IMR-90 (cell line): ENCODE measurements at regions not wholly inside any gene's neighbourhood (a gene's known extent, or its start where the extent isn't known, plus 50 kb on each side); places are given as distances from the start of the nearest gene placed in this dataset.

ENCODE experiments used
- ATAC-seq: fragments of 200-7000 bp; cut with Tn5 transposase; 2 replicates; pipeline ENCODE4 v1.9.1; 2020; ENCODE audit warnings: low read depth, mild to moderate bottlenecking, moderate library complexity
- BruUV-seq: library from RNA; stranded (reverse); fragments of 400-500 nt; replicated peaks from 2 replicates; lab custom pipeline; 2021; lab: Mats Ljungman, UMichigan
- CTCF ChIA-PET: fragments of 300-600 bp; formaldehyde crosslinking; extraction: SDS; loops from one replicate; lab custom pipeline; 2021; ENCODE audit warnings: antibody characterized with exemption; lab: Yijun Ruan, JAX
- POLR2A ChIA-PET: fragments of 300-600 bp; sonication (Branson Sonifier 250); formaldehyde crosslinking; loops from one replicate; lab custom pipeline; 2022; ENCODE audit warnings: antibody characterized with exemption; ENCODE audit not compliant: unreplicated experiment; lab: Charles Lee
- DNase-seq: peaks from one replicate; pipeline ENCODE4 v3.0.0; 2013
- H2AFZ ChIP-seq: replicated peaks from 2 replicates; pipeline ENCODE3; 2013; ENCODE audit warnings: low read length, mild to moderate bottlenecking; ENCODE audit not compliant: poor library complexity
- H2AK5ac ChIP-seq: 2 replicates; pipeline ENCODE4 v1.6.1; 2013; ENCODE audit warnings: low read depth, low read length, inconsistent platforms
- H2AK9ac ChIP-seq: replicated peaks from 2 replicates; pipeline ENCODE3; 2013; ENCODE audit warnings: mild to moderate bottlenecking, low read depth, low read length, moderate library complexity; ENCODE audit not compliant: poor library complexity
- H2BK120ac ChIP-seq: 2 replicates; pipeline ENCODE4 v1.6.1; 2013; ENCODE audit warnings: low read depth, low read length, inconsistent platforms
- H2BK15ac ChIP-seq: 3 replicates; pipeline ENCODE4 v1.6.1; 2013; ENCODE audit warnings: low read depth, low read length, inconsistent platforms
- H2BK20ac ChIP-seq: 2 replicates; pipeline ENCODE4 v1.6.1; 2013; ENCODE audit warnings: low read depth, mild to moderate bottlenecking, inconsistent platforms, low read length, moderate library complexity
- H2BK5ac ChIP-seq: 2 replicates; pipeline ENCODE4 v1.6.1; 2013; ENCODE audit warnings: mild to moderate bottlenecking, low read depth, low read length, inconsistent platforms; ENCODE audit not compliant: poor library complexity, severe bottlenecking
- H3K14ac ChIP-seq: replicated peaks from 2 replicates; pipeline ENCODE4 v1.6.1; 2013; ENCODE audit warnings: low read depth, low read length, inconsistent platforms
- H3K18ac ChIP-seq: 2 replicates; pipeline ENCODE4 v1.6.1; 2013; ENCODE audit warnings: low read depth, low read length, control low read depth
- H3K23ac ChIP-seq: 2 replicates; pipeline ENCODE4 v1.6.1; 2013; ENCODE audit warnings: low read depth, low read length, inconsistent platforms
- H3K27ac ChIP-seq: 2 replicates; pipeline ENCODE4 v1.5.1; 2013; ENCODE audit warnings: mild to moderate bottlenecking, control low read depth, low read length; ENCODE audit not compliant: insufficient read depth
- H3K27me3 ChIP-seq: 2 replicates; pipeline ENCODE4 v1.6.1; 2013; ENCODE audit warnings: low read length; ENCODE audit not compliant: control insufficient read depth, insufficient read depth
- H3K36me3 ChIP-seq: 2 replicates; pipeline ENCODE4 v1.6.1; 2013; ENCODE audit warnings: low read length, mixed read lengths; ENCODE audit not compliant: control insufficient read depth, insufficient read depth
- H3K4ac ChIP-seq: 2 replicates; pipeline ENCODE4 v1.6.1; 2013; ENCODE audit warnings: low read depth, low read length, inconsistent platforms
- H3K4me1 ChIP-seq: 2 replicates; pipeline ENCODE4 v1.6.1; 2013; ENCODE audit warnings: low read length, mixed read lengths; ENCODE audit not compliant: control insufficient read depth, insufficient read depth
- H3K4me2 ChIP-seq: 2 replicates; pipeline ENCODE4 v1.6.1; 2013; ENCODE audit warnings: low read depth, mild to moderate bottlenecking, control low read depth, low read length, moderate library complexity
- H3K4me3 ChIP-seq: 2 replicates; pipeline ENCODE4 v1.5.1; 2013; ENCODE audit warnings: low read depth, mild to moderate bottlenecking, control low read depth, low read length, moderate library complexity; ENCODE audit not compliant: insufficient read depth
- H3K56ac ChIP-seq: 2 replicates; pipeline ENCODE4 v1.6.1; 2013; ENCODE audit warnings: low read length, inconsistent platforms; ENCODE audit not compliant: insufficient read depth; ENCODE audit errors: extremely low read depth
- H3K79me1 ChIP-seq, 2 experiments: 2 replicates each; pipeline ENCODE4 v1.6.1; 2013; ENCODE audit warnings: low read length in 2 of 2, inconsistent platforms in 1 of 2, low read depth in 1 of 2
- H3K9ac ChIP-seq: 2 replicates; pipeline ENCODE4 v1.6.1; 2013; ENCODE audit warnings: low read depth, low read length, control low read depth
- H3K9me1 ChIP-seq: 2 replicates; pipeline ENCODE4 v1.6.1; 2013; ENCODE audit warnings: low read length, inconsistent platforms; ENCODE audit not compliant: insufficient read depth
- H3K9me3 ChIP-seq: 2 replicates; pipeline ENCODE4 v1.6.1; 2013; ENCODE audit warnings: low read length; ENCODE audit not compliant: control insufficient read depth, insufficient read depth
- H4K20me1 ChIP-seq: 2 replicates; pipeline ENCODE4 v1.6.1; 2013; ENCODE audit warnings: low read length, inconsistent platforms; ENCODE audit not compliant: insufficient read depth
- H4K5ac ChIP-seq: 2 replicates; pipeline ENCODE4 v1.6.1; 2013; ENCODE audit warnings: mild to moderate bottlenecking, low read depth, low read length, control low read depth
- H4K8ac ChIP-seq, 2 experiments: 2 replicates each; pipeline ENCODE4 v1.6.1; 2013; ENCODE audit warnings: low read depth in 2 of 2, low read length in 2 of 2, control low read depth in 1 of 2, inconsistent platforms in 1 of 2
- H4K91ac ChIP-seq: 2 replicates; pipeline ENCODE4 v1.6.1; 2013; ENCODE audit warnings: low read depth, low read length, inconsistent platforms; ENCODE audit not compliant: insufficient read depth
- CEBPB ChIP-seq: IDR thresholded peaks from 2 replicates; pipeline ENCODE4 v1.6.1; 2012; ENCODE audit warnings: low read depth, low read length, improper control_type of control experiment
- CHD1 ChIP-seq: IDR thresholded peaks from 2 replicates; pipeline ENCODE4 v1.6.1; 2012; ENCODE audit warnings: low read depth, low read length, improper control_type of control experiment
- FOS ChIP-seq: fragments of 150-350 bp; IDR thresholded peaks from 2 replicates; pipeline ENCODE4 v1.6.1; 2016; ENCODE audit warnings: low read depth, low read length
- MAFK ChIP-seq: IDR thresholded peaks from 2 replicates; pipeline ENCODE4 v1.6.1; 2012; ENCODE audit warnings: low read depth, low read length, improper control_type of control experiment
- MAZ ChIP-seq: IDR thresholded peaks from 2 replicates; pipeline ENCODE4 v1.6.1; 2012; ENCODE audit warnings: low read depth, mild to moderate bottlenecking, low read length, improper control_type of control experiment, moderate library complexity, borderline replicate concordance
- POLR2A ChIP-seq: IDR thresholded peaks from 2 replicates; pipeline ENCODE4 v1.6.1; 2012; ENCODE audit warnings: mild to moderate bottlenecking, low read depth, low read length
- RAD21 ChIP-seq: IDR thresholded peaks from 2 replicates; pipeline ENCODE4 v1.6.1; 2012; ENCODE audit warnings: low read length, improper control_type of control experiment
- RCOR1 ChIP-seq: IDR thresholded peaks from 2 replicates; pipeline ENCODE4 v1.6.1; 2012; ENCODE audit warnings: mild to moderate bottlenecking, low read length, improper control_type of control experiment; ENCODE audit not compliant: insufficient replicate concordance
- SMC3 ChIP-seq: fragments of 150-350 bp; IDR thresholded peaks from 2 replicates; pipeline ENCODE4 v1.6.1; 2016; ENCODE audit warnings: low read depth, mild to moderate bottlenecking, antibody characterized with exemption, low read length, moderate library complexity
- USF2 ChIP-seq: fragments of 150-350 bp; IDR thresholded peaks from 2 replicates; pipeline ENCODE4 v1.6.1; 2017; ENCODE audit warnings: mild to moderate bottlenecking, antibody characterized with exemption, low read length, low read depth
- WGBS, 2 experiments: methylation state at CpG; one replicate each; pipeline versions ENCODE4 v1.1.5 to v1.1.7; 2013; ENCODE audit warnings: missing lambda C conversion rate in 2 of 2; ENCODE audit not compliant: insufficient read length in 1 of 2; ENCODE audit errors: extremely low coverage in 2 of 2; 5-methylcytosine and 5-hydroxymethylcytosine counted together
- dilution Hi-C: fragments of 300-500 bp; cut with HindIII; formaldehyde crosslinking; loops from one replicate; pipeline ENCODE4 v1.14.3; 2018; ENCODE audit warnings: low sequenced_read_pairs; ENCODE audit not compliant: unreplicated experiment
- in situ Hi-C: fragments of 300-500 bp; cut with MboI; formaldehyde crosslinking; loops from 3 replicates; pipeline ENCODE4 v1.14.3; 2019; ENCODE audit warnings: low sequenced_read_pairs, inconsistent platforms, mixed read lengths
- intact Hi-C: fragments of 100-400 bp; cut with micrococcal nuclease; formaldehyde crosslinking; loops from 2 replicates; pipeline ENCODE4 v1.10.0; 2022

- H3K56ac ChIP-seq: no peak overlapping the region
- no peaks in the 10 kb centered on the region for H3K4me1 ChIP-seq
- ATAC-seq (no peak), DNase-seq (no peak)
- TF ChIP-seq CEBPB (no peak), SMC3 (no peak), CHD1 (no peak), USF2 (no peak), RAD21 (no peak), MAFK (no peak), FOS (no peak), POLR2A (no peak), MAZ (no peak), RCOR1 (no peak)
- no peak overlapping the region for H3K23ac ChIP-seq
- no peak overlapping the region for H2BK5ac ChIP-seq
- H3K4ac ChIP-seq: no peak overlapping the region
- dilution Hi-C loops (no loop called here), intact Hi-C loops (no loop called here), in situ Hi-C loops (no loop called here)
- no peaks in the 10 kb centered on the region for H3K27me3 ChIP-seq
- no peak overlapping the region for H4K5ac ChIP-seq
- no peak overlapping the region for H2BK20ac ChIP-seq
- H2AK9ac ChIP-seq: no peak overlapping the region
- no peak overlapping the region for H4K8ac ChIP-seq
- 86% methylated on average over 8 of the region's 20 CpGs; no CpG with 5 or more reads in 1 of the 2 experiments for whole genome bisulfite sequencing, 2 experiments
- H3K79me1 ChIP-seq: no peaks in the 10 kb centered on the region
- no peak overlapping the region for H3K4me2 ChIP-seq
- H3K9me1 ChIP-seq: no peaks in the 10 kb centered on the region
- no peaks in the 10 kb centered on the region for H4K20me1 ChIP-seq
- no peaks in the 10 kb centered on the region for H3K36me3 ChIP-seq
- no peak overlapping the region for H2BK120ac ChIP-seq
- no peak overlapping the region for H2AFZ ChIP-seq
- H3K4me3 ChIP-seq: no peak overlapping the region
- ChIA-PET POLR2A (no interaction called here), CTCF (no interaction called here)
- no peak overlapping the region for H2AK5ac ChIP-seq
- H3K27ac ChIP-seq: no peak overlapping the region
- no peak overlapping the region for H2BK15ac ChIP-seq
- peaks cover 50% of the 10 kb centered on the region for H3K9me3 ChIP-seq
- no peak overlapping the region for H3K14ac ChIP-seq
- no peak overlapping the region for H3K9ac ChIP-seq
- no peak overlapping the region for H4K91ac ChIP-seq
- BruUV-seq: no TSS peak
- H3K18ac ChIP-seq: no peak overlapping the region
Observed at GRCh38 chr5:3282841-3283240, 312.8 kb upstream of the IRX1 start.
